ENCODE measurements at regions not wholly inside any gene's neighbourhood (a gene's known extent, or its start where the extent isn't known, plus 50 kb on each side); places are given as distances from the start of the nearest gene placed in this dataset.
"Not testable (repeated sequence)": the region's sequence is repeated elsewhere in the genome, so short reads cannot be mapped to it uniquely, and the experiment has no call there.

- in situ Hi-C loops (cut with MboI; ENCODE audit: low pct_unique_long_range_greater_than_20kb, low sequenced_read_pairs); DNase-seq: not testable (repeated sequence)
Measured at GRCh38 chr5:62237944-62238343, 68.1 kb upstream of the KIF2A start.

- in situ Hi-C loops (cut with MboI; ENCODE audit: low pct_unique_long_range_greater_than_20kb, low sequenced_read_pairs) = not testable (repeated sequence)
Measured at GRCh38 chr5:62238584-62238983, 67.4 kb upstream of the KIF2A start.

DNA sequence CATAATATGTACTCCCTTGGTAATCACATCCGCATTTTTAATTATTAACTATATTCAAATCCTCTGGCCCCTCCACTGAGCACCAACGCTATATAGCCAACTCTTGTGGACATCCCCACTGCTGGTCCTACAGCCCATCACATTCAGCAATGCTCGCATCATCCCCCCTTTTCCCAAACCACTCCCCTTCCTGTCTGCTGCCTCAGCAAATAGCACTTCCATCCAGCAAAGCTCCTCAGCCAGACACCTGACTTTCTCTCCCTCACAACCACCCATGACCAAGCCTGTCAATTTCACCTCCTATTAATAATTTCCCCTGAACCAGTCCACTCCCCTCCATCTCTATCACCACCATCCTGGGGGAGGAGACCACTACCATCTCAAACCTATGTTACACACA lies 65.5 kb upstream of the KIF2A start:
- DNase-seq; in situ Hi-C loops (cut with MboI; ENCODE audit: low pct_unique_long_range_greater_than_20kb, low sequenced_read_pairs): not testable (repeated sequence)

More at GRCh38 chr5:62238584-62238983, 67.4 kb upstream of the KIF2A start:
- not testable (repeated sequence) for DNase-seq

DNA sequence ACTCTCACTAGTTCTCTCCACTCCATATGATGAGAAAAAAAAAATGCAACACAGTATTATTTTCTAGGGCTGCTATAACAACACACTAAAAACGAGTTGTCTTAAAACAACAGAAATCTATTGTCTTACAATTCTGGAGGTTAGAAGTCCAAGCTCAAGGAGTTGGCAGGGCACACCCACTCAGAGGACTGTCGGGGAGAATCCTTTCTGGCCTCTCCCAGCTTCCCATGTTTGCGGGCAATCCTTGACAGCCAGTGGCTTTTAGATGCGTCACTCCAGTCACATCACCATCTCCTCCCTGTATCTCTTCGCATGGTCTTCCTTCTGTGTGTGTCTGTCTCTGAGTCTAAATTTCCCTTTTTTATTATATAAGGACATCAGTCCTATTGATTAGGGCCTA lies 64.0 kb upstream of the KIF2A start:
- DNase-seq; in situ Hi-C loops (cut with MboI; ENCODE audit: low pct_unique_long_range_greater_than_20kb, low sequenced_read_pairs): not testable (repeated sequence)

GRCh38 chr5:62243046-62243445 lies 63.0 kb upstream of the KIF2A start:
- DNase-seq; in situ Hi-C loops (cut with MboI; ENCODE audit: low pct_unique_long_range_greater_than_20kb, low sequenced_read_pairs): not testable (repeated sequence)

DNA sequence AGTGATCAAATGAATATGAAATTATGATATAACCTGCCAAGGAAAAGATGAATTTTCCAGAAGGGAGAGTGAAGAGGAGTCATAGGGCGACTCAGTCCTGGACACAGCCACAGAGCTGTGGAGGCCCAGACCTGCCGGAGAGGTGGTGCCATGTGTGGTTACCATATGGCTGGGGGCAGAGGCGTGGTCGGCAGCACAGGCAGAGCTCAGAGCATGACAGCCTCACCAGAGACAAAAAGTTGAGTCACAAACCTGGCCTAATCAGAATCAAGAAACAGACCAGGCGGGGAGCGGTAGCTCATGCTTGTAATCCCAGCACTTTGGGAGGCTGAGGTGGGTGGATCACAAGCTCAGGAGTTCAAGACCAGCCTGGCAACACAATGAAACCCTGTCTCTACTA lies 57.8 kb upstream of the KIF2A start:
- in situ Hi-C loops (cut with MboI; ENCODE audit: low pct_unique_long_range_greater_than_20kb, low sequenced_read_pairs); DNase-seq: not testable (repeated sequence)

GRCh38 chr5:62250085-62250484 lies 55.9 kb upstream of the KIF2A start:
- in situ Hi-C loops (cut with MboI; ENCODE audit: low pct_unique_long_range_greater_than_20kb, low sequenced_read_pairs); DNase-seq: not testable (repeated sequence)

- DNase-seq; in situ Hi-C loops (cut with MboI; ENCODE audit: low pct_unique_long_range_greater_than_20kb, low sequenced_read_pairs): not testable (repeated sequence)
Measured at GRCh38 chr5:62250919-62251318, 55.1 kb upstream of the KIF2A start.

GRCh38 chr5:62252519-62252918 lies 53.5 kb upstream of the KIF2A start:
- DNase-seq; in situ Hi-C loops (cut with MboI; ENCODE audit: low pct_unique_long_range_greater_than_20kb, low sequenced_read_pairs): not testable (repeated sequence)

- DNase-seq = not testable (repeated sequence)
Measured at GRCh38 chr5:62255551-62255950, 50.5 kb upstream of the KIF2A start.

GRCh38 chr5:62256161-62257019 lies 49.6 kb upstream of the KIF2A start:
- in situ Hi-C loops (cut with MboI; ENCODE audit: low pct_unique_long_range_greater_than_20kb, low sequenced_read_pairs) = no loop called here
- peak; percentile 57 for DNase-seq

More at GRCh38 chr5:62255551-62255950, 50.5 kb upstream of the KIF2A start:
- in situ Hi-C loops (cut with MboI; ENCODE audit: low pct_unique_long_range_greater_than_20kb, low sequenced_read_pairs) = not testable (repeated sequence)
